DOHH2 (cell line): ENCODE measurements at regions not wholly inside any gene's neighbourhood (a gene's known extent, or its start where the extent isn't known, plus 50 kb on each side); places are given as distances from the start of the nearest gene placed in this dataset.

Experiments used
- CTCF ChIP-seq: fragments of 200-600 bp; sonication (generic); IDR thresholded peaks from one replicate; pipeline ENCODE4 v1.5.1; 2014; ENCODE audit warnings: antibody characterized with exemption, mild to moderate bottlenecking, low read depth, low read length; ENCODE audit not compliant: poor library complexity, severe bottlenecking
- EZH2phosphoT487 ChIP-seq: fragments of 200-600 bp; sonication (generic); IDR thresholded peaks from 2 replicates; pipeline ENCODE4 v1.6.1; 2017; ENCODE audit warnings: borderline replicate concordance, mild to moderate bottlenecking, antibody characterized with exemption, low read length, moderate library complexity, mixed read lengths

- TF ChIP-seq CTCF: no peak
- no peak for TF ChIP-seq EZH2phosphoT487
Measured at GRCh38 chr1:218499011-218499691, 154.0 kb downstream of the TGFB2 start.
